K562 (cell line): ENCODE measurements at regions not wholly inside any gene's neighbourhood (a gene's known extent, or its start where the extent isn't known, plus 50 kb on each side); places are given as distances from the start of the nearest gene placed in this dataset.

Experiments used
- ATAC-seq: fragments of 200-7000 bp; cut with Tn5 transposase; 3 replicates; pipeline ENCODE4 v1.9.1; 2020; ENCODE audit warnings: moderate library complexity
- BruUV-seq: library from RNA; stranded (reverse); fragments of 400-500 nt; replicated peaks from 2 replicates; lab custom pipeline; 2021; lab: Mats Ljungman, UMichigan
- CTCF ChIA-PET: fragments of 300-600 bp; formaldehyde crosslinking; extraction: SDS; loops from one replicate; lab custom pipeline; 2021; ENCODE audit warnings: low intra/inter-chr PET ratio; lab: Yijun Ruan, JAX
- POLR2A ChIA-PET: fragments of 300-600, 350-650 bp; sonication (Branson Sonifier 250); formaldehyde crosslinking; extraction: SDS; loops from one replicate; lab custom pipeline; 2021; ENCODE audit warnings: antibody characterized with exemption, inconsistent platforms; lab: Yijun Ruan, JAX
- DNase-seq, 4 experiments: peaks; one replicate each; pipeline versions ENCODE4 v3.0.0 to v3.0.0-alpha.2; 2011 to 2018; ENCODE audit warnings: low spot score in 3 of 4, mixed read lengths in 3 of 4; ENCODE audit errors: extremely low read depth in 1 of 4
- FAIRE-seq: peaks from 2 replicates; lab custom pipeline; 2011; peaks lifted over from hg19 to GRCh38; lab: Jason Lieb, UNC
- H2AFZ ChIP-seq: 2 replicates; pipeline ENCODE4 v1.6.0; 2011; ENCODE audit warnings: low read depth, low read length, control low read depth, inconsistent platforms
- H3K27ac ChIP-seq: fragments of 200-600 bp; 3 replicates; pipeline ENCODE4 v1.8.0; 2011; ENCODE audit warnings: low read depth, mild to moderate bottlenecking, control low read depth, inconsistent platforms, low read length, moderate library complexity, mixed read lengths; ENCODE audit errors: extremely low read depth
- H3K27me3 ChIP-seq, 2 experiments: fragments of 300-600 bp in 1 of 2; 2 replicates in 1 of 2; 3 replicates in 1 of 2; pipeline versions ENCODE4 v1.6.0 to v1.8.0; 2011; ENCODE audit warnings: inconsistent platforms in 2 of 2, low read length in 2 of 2, mild to moderate bottlenecking in 1 of 2, mixed read lengths in 1 of 2, moderate library complexity in 1 of 2; ENCODE audit not compliant: control insufficient read depth in 2 of 2, insufficient read depth in 2 of 2
- H3K36me3 ChIP-seq: fragments of 300-600 bp; 3 replicates; pipeline ENCODE4 v1.8.0; 2011; ENCODE audit warnings: mild to moderate bottlenecking, low read length, inconsistent platforms; ENCODE audit not compliant: control insufficient read depth, insufficient read depth
- H3K4me1 ChIP-seq, 2 experiments: fragments of 200-600 bp in 1 of 2; replicated peaks in 1 of 2; 2 replicates in 1 of 2; 3 replicates in 1 of 2; pipeline versions ENCODE4 v1.5.1 to v1.8.0; 2011; ENCODE audit warnings: inconsistent platforms in 2 of 2, low read length in 2 of 2, mild to moderate bottlenecking in 1 of 2, mixed read lengths in 1 of 2, moderate library complexity in 1 of 2; ENCODE audit not compliant: control insufficient read depth in 2 of 2, insufficient read depth in 2 of 2
- H3K4me2 ChIP-seq: 2 replicates; pipeline ENCODE4 v1.6.1; 2011; ENCODE audit warnings: low read length, control low read depth, inconsistent platforms, mixed read lengths; ENCODE audit not compliant: insufficient read depth
- H3K4me3 ChIP-seq: fragments of 200-600 bp; sonication (generic), shearing (Covaris generic); 2 replicates; pipeline ENCODE4 v1.5.1; 2016; ENCODE audit warnings: control low read depth, inconsistent platforms
- H3K79me2 ChIP-seq: fragments of 200-600 bp; 3 replicates; pipeline ENCODE4 v1.8.0; 2011; ENCODE audit warnings: low read length, inconsistent platforms; ENCODE audit not compliant: control insufficient read depth, insufficient read depth
- H3K9ac ChIP-seq, 2 experiments: 2 replicates each; pipeline versions ENCODE4 v1.6.0 to v1.6.1; 2011; ENCODE audit warnings: low read depth in 2 of 2, low read length in 2 of 2, control low read depth in 1 of 2, inconsistent platforms in 1 of 2, mild to moderate bottlenecking in 1 of 2, mixed read lengths in 1 of 2; ENCODE audit not compliant: insufficient read depth in 1 of 2
- H3K9me1 ChIP-seq: one replicate; pipeline ENCODE4 v1.6.0; 2011; ENCODE audit warnings: inconsistent platforms, mild to moderate bottlenecking, low read length, moderate library complexity; ENCODE audit not compliant: control insufficient read depth, insufficient read depth
- H3K9me3 ChIP-seq: replicated peaks from 2 replicates; pipeline ENCODE4 v1.5.1; 2011; ENCODE audit warnings: low read depth, low read length, inconsistent platforms; ENCODE audit not compliant: control insufficient read depth, insufficient read depth
- H4K20me1 ChIP-seq: replicated peaks from 2 replicates; pipeline ENCODE4 v1.6.1; 2011; ENCODE audit warnings: low read length, inconsistent platforms, mixed read lengths; ENCODE audit not compliant: control insufficient read depth, insufficient read depth
- BRF1 ChIP-seq: IDR thresholded peaks from 3 replicates; pipeline ENCODE4 v1.6.1; 2011; ENCODE audit warnings: borderline replicate concordance, mild to moderate bottlenecking; ENCODE audit not compliant: insufficient read length; ENCODE audit errors: extremely low read depth
- FOXP1 ChIP-seq: sonication (generic); formaldehyde crosslinking; IDR thresholded peaks from 2 replicates; pipeline ENCODE4 v1.8.0; 2022; ENCODE audit warnings: mild to moderate bottlenecking, missing genetic modification reagents
- HBP1 ChIP-seq: fragments of 450-650 bp; formaldehyde crosslinking; IDR thresholded peaks from 2 replicates; pipeline ENCODE4 v1.4.0; 2022; ENCODE audit warnings: missing genetic modification characterization
- SNRNP70 ChIP-seq: fragments of 200-400 bp; formaldehyde crosslinking; optimal IDR thresholded peaks from 2 replicates; pipeline ENCODE3; 2017; ENCODE audit warnings: low read depth, low read length
- ZNF121 ChIP-seq: sonication (generic); formaldehyde crosslinking; conservative IDR thresholded peaks from 2 replicates; pipeline ENCODE4 v1.8.0; 2022; ENCODE audit warnings: missing genetic modification reagents
- ZNF589 ChIP-seq: fragments of 200-800 bp; sonication (Bioruptor generic); IDR thresholded peaks from 2 replicates; pipeline ENCODE4 v1.6.1; 2016; ENCODE audit warnings: low read depth, missing genetic modification characterization, missing compliant biosample characterization
- WGBS: fragments of 100-300 bp; shearing (Covaris generic); methylation state at CpG from one replicate; pipeline ENCODE4 v1.1.6; 2016; ENCODE audit warnings: low coverage, mixed read lengths; ENCODE audit not compliant: insufficient coverage; ENCODE audit errors: missing lambda C conversion rate; 5-methylcytosine and 5-hydroxymethylcytosine counted together
- in situ Hi-C: fragments of 300-500 bp; cut with MboI; formaldehyde crosslinking; loops from 4 replicates; pipeline ENCODE4 v1.15.0; 2018; ENCODE audit warnings: inconsistent platforms, mixed read lengths
- intact Hi-C: fragments of 100-400 bp; cut with micrococcal nuclease; formaldehyde crosslinking; loops from 2 replicates; pipeline ENCODE4 v1.14.2; 2022
- TF ChIP-seq, protein P1 (sequence below): fragments of 250-450 bp; sonication (Bioruptor Pico); IDR thresholded peaks from 2 replicates; pipeline ENCODE4 v1.4.0; 2020
- TF ChIP-seq, protein P2 (sequence below), 2 experiments: fragments of 450-650 bp in 1 of 2; IDR thresholded peaks; 2 replicates each; pipeline ENCODE4 v1.6.1; 2011 to 2017; ENCODE audit warnings: low read depth in 2 of 2, antibody characterized with exemption in 1 of 2, borderline replicate concordance in 1 of 2, low read length in 1 of 2, mild to moderate bottlenecking in 1 of 2, mixed read lengths in 1 of 2; ENCODE audit not compliant: control insufficient read depth in 1 of 2

DNA sequence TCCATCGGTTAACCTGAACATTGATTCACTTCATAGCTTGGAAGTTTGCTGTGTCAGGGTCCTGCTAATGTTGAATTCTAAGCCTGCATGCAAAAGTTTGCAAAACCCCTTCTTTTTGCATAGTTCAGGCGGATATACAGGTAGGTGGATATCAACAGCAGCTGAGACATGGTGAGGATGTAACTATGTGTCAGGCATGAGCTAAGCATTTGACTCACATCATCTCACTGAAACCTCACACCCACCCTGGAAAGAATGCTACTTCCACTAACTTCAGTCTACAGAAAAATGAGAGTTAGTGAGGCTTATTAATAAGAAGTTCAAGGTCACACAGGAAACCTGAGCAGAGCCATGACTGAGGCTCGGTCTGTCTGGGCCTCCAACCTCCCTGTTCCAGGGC is 276.9 kb downstream of the BMP7 start:
- FAIRE-seq = no peak
- Histone ChIP-seq H3K79me2 (no peaks in the 10 kb centered on the region), H3K27ac (no peak overlapping the region), H2AFZ (no peak overlapping the region), H3K4me2 (no peak overlapping the region), H3K36me3 (no peaks in the 10 kb centered on the region), H3K9ac (no peak overlapping the region), H3K9me3 (no peaks in the 10 kb centered on the region; the same call in 1 of the 2 replicates), H3K9me1 (peaks cover 4% of the 10 kb centered on the region), H3K27me3 (peaks cover 2 to 26% of the 10 kb centered on the region in 2 experiments; a peak in 3 of 5 replicates), H3K4me1 (no peaks in the 10 kb centered on the region; a peak in 2 of 5 replicates), H4K20me1 (0 out of 2 replicates have a peak, but pooled peaks cover 3% of the 10 kb centered on the region), H3K4me3 (no peak overlapping the region)
- intact Hi-C loops = no loop called here
- BruUV-seq = no TSS peak
- in situ Hi-C loops = no loop called here
- 5% methylated on average over 3 of the region's 3 CpGs for WGBS
- no peak for DNase-seq
- TF ChIP-seq, protein P1, sequence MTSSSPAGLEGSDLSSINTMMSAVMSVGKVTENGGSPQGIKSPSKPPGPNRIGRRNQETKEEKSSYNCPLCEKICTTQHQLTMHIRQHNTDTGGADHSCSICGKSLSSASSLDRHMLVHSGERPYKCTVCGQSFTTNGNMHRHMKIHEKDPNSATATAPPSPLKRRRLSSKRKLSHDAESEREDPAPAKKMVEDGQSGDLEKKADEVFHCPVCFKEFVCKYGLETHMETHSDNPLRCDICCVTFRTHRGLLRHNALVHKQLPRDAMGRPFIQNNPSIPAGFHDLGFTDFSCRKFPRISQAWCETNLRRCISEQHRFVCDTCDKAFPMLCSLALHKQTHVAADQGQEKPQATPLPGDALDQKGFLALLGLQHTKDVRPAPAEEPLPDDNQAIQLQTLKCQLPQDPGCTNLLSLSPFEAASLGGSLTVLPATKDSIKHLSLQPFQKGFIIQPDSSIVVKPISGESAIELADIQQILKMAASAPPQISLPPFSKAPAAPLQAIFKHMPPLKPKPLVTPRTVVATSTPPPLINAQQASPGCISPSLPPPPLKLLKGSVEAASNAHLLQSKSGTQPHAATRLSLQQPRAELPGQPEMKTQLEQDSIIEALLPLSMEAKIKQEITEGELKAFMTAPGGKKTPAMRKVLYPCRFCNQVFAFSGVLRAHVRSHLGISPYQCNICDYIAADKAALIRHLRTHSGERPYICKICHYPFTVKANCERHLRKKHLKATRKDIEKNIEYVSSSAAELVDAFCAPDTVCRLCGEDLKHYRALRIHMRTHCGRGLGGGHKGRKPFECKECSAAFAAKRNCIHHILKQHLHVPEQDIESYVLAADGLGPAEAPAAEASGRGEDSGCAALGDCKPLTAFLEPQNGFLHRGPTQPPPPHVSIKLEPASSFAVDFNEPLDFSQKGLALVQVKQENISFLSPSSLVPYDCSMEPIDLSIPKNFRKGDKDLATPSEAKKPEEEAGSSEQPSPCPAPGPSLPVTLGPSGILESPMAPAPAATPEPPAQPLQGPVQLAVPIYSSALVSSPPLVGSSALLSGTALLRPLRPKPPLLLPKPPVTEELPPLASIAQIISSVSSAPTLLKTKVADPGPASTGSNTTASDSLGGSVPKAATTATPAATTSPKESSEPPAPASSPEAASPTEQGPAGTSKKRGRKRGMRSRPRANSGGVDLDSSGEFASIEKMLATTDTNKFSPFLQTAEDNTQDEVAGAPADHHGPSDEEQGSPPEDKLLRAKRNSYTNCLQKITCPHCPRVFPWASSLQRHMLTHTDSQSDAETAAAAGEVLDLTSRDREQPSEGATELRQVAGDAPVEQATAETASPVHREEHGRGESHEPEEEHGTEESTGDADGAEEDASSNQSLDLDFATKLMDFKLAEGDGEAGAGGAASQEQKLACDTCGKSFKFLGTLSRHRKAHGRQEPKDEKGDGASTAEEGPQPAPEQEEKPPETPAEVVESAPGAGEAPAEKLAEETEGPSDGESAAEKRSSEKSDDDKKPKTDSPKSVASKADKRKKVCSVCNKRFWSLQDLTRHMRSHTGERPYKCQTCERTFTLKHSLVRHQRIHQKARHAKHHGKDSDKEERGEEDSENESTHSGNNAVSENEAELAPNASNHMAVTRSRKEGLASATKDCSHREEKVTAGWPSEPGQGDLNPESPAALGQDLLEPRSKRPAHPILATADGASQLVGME (CRISPR knock-in tag) = no peak
- TF ChIP-seq HBP1 (no peak), BRF1 (no peak), ZNF589 (CRISPR knock-in tag) (no peak), FOXP1 (CRISPR knock-in tag) (no peak), SNRNP70 (no peak), ZNF121 (CRISPR knock-in tag) (no peak)
- TF ChIP-seq, protein P2, sequence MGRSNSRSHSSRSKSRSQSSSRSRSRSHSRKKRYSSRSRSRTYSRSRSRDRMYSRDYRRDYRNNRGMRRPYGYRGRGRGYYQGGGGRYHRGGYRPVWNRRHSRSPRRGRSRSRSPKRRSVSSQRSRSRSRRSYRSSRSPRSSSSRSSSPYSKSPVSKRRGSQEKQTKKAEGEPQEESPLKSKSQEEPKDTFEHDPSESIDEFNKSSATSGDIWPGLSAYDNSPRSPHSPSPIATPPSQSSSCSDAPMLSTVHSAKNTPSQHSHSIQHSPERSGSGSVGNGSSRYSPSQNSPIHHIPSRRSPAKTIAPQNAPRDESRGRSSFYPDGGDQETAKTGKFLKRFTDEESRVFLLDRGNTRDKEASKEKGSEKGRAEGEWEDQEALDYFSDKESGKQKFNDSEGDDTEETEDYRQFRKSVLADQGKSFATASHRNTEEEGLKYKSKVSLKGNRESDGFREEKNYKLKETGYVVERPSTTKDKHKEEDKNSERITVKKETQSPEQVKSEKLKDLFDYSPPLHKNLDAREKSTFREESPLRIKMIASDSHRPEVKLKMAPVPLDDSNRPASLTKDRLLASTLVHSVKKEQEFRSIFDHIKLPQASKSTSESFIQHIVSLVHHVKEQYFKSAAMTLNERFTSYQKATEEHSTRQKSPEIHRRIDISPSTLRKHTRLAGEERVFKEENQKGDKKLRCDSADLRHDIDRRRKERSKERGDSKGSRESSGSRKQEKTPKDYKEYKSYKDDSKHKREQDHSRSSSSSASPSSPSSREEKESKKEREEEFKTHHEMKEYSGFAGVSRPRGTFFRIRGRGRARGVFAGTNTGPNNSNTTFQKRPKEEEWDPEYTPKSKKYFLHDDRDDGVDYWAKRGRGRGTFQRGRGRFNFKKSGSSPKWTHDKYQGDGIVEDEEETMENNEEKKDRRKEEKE (IDR thresholded peaks at IDR 0.05; ENCODE audit: borderline replicate concordance in 1 of 2, control insufficient read depth in 1 of 2, low read depth in 2 of 2, low read length in 1 of 2) = no peak
- no peak for ATAC-seq
- ChIA-PET CTCF (no interaction called here), POLR2A (no interaction called here)
